OCI-LY7 (cell line): ENCODE measurements at regions not wholly inside any gene's neighbourhood (a gene's known extent, or its start where the extent isn't known, plus 50 kb on each side); places are given as distances from the start of the nearest gene placed in this dataset.

Source experiments
- CTCF ChIP-seq: fragments of 200-600 bp; sonication (generic); conservative IDR thresholded peaks from 2 replicates; pipeline ENCODE4 v1.5.1; 2014; ENCODE audit warnings: mild to moderate bottlenecking, antibody characterized with exemption, low read length, moderate library complexity, mixed read lengths
- EZH2phosphoT487 ChIP-seq: fragments of 200-600 bp; sonication (generic); IDR thresholded peaks from 2 replicates; pipeline ENCODE4 v1.6.1; 2018; ENCODE audit warnings: low read depth, borderline replicate concordance, mild to moderate bottlenecking, mixed run types, antibody characterized with exemption, low read length, moderate library complexity, mixed read lengths

GRCh38 chr4:129346036-129346435 is 250.1 kb downstream of the C4orf33 start:
- no peak for TF ChIP-seq CTCF
- no peak for TF ChIP-seq EZH2phosphoT487
